ENCODE measurements at regions not wholly inside any gene's neighbourhood (a gene's known extent, or its start where the extent isn't known, plus 50 kb on each side); places are given as distances from the start of the nearest gene placed in this dataset.

DNA sequence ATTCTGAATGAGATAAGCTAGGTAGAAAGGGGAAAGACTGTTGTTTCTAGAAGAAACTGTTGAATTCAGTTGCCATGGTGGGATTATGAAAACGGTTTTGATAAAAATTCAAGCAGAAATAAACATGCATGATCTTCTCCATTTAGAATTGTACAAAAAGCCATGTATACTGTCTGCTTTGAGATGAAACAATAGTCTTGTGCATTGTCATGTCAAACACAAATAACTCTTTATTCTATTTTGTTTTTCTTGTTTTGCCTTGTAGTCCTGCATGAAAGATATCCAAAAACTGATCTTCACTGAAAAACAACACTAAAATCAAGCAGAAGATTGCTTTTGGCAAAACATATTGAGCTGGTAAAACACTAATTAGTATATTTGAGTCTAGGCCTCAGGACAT lies 659.9 kb downstream of the LTN1 start:
- TF ChIP-seq, protein P1, sequence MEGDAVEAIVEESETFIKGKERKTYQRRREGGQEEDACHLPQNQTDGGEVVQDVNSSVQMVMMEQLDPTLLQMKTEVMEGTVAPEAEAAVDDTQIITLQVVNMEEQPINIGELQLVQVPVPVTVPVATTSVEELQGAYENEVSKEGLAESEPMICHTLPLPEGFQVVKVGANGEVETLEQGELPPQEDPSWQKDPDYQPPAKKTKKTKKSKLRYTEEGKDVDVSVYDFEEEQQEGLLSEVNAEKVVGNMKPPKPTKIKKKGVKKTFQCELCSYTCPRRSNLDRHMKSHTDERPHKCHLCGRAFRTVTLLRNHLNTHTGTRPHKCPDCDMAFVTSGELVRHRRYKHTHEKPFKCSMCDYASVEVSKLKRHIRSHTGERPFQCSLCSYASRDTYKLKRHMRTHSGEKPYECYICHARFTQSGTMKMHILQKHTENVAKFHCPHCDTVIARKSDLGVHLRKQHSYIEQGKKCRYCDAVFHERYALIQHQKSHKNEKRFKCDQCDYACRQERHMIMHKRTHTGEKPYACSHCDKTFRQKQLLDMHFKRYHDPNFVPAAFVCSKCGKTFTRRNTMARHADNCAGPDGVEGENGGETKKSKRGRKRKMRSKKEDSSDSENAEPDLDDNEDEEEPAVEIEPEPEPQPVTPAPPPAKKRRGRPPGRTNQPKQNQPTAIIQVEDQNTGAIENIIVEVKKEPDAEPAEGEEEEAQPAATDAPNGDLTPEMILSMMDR (IDR thresholded peaks at IDR 0.05), result no peak
- TF ChIP-seq POLR2A (IDR thresholded peaks at IDR 0.05), result no peak
- no peak for TF ChIP-seq POLR2AphosphoS5 (IDR thresholded peaks at IDR 0.05)

Data from suprapubic skin (tissue), 4 donors.